ENCODE measurements at regions not wholly inside any gene's neighbourhood (a gene's known extent, or its start where the extent isn't known, plus 50 kb on each side); places are given as distances from the start of the nearest gene placed in this dataset.

GRCh38 chr2:215697496-215697895 is 261.6 kb upstream of the FN1 start:
- H3K9ac ChIP-seq (ENCODE audit: low read depth in 1 of 2, low read length in 2 of 2): no peak overlapping the region
- TF ChIP-seq TAF1 (conservative IDR thresholded peaks at IDR 0.05) (no peak), FOXA2 (IDR thresholded peaks at IDR 0.05) (no peak), RAD21 (IDR thresholded peaks at IDR 0.05) (no peak), REST (IDR thresholded peaks at IDR 0.05) (no peak), JUND (IDR thresholded peaks at IDR 0.05) (no peak), YY1 (IDR thresholded peaks at IDR 0.05) (no peak), MAX (IDR thresholded peaks at IDR 0.05) (no peak), CTCF (IDR thresholded peaks at IDR 0.05; ENCODE audit: low read depth, low read length, missing input control) (no peak)
- peaks cover 6 to 21% (median 15%) of the 10 kb centered on the region in 4 donors for H3K4me1 ChIP-seq (ENCODE audit: control insufficient read depth in 4 of 4, insufficient read depth in 4 of 4, low read length in 3 of 4)
- H3K27me3 ChIP-seq (ENCODE audit: control insufficient read depth in 4 of 4, insufficient read depth in 4 of 4, low read length in 3 of 4): no peaks in the 10 kb centered on the region
- H3K4me3 ChIP-seq (ENCODE audit: low read depth in 1 of 3, low read length in 3 of 3): no peak overlapping the region
- H3K36me3 ChIP-seq (ENCODE audit: control insufficient read depth in 4 of 4, insufficient read depth in 3 of 4, low read depth in 1 of 4, low read length in 3 of 4): no peaks in the 10 kb centered on the region
- no peaks in the 10 kb centered on the region for H3K9me3 ChIP-seq (ENCODE audit: control insufficient read depth in 4 of 4, low read length in 3 of 4)
- no peak overlapping the region for H3K27ac ChIP-seq (ENCODE audit: low read depth in 1 of 2, low read length in 2 of 2)
- DNase-seq (ENCODE audit: low spot score): no peak
- 76% methylated on average over 6 of the region's 6 CpGs for WGBS

GRCh38 chr2:215697003-215697402 is 261.1 kb upstream of the FN1 start:
- Histone ChIP-seq H3K36me3 (ENCODE audit: control insufficient read depth in 4 of 4, insufficient read depth in 3 of 4, low read depth in 1 of 4, low read length in 3 of 4) (no peaks in the 10 kb centered on the region), H3K9ac (ENCODE audit: low read depth in 1 of 2, low read length in 2 of 2) (no peak overlapping the region), H3K9me3 (ENCODE audit: control insufficient read depth in 4 of 4, low read length in 3 of 4) (no peaks in the 10 kb centered on the region), H3K27ac (ENCODE audit: low read depth in 1 of 2, low read length in 2 of 2) (no peak overlapping the region), H3K4me3 (ENCODE audit: low read depth in 1 of 3, low read length in 3 of 3) (no peak overlapping the region), H3K27me3 (ENCODE audit: control insufficient read depth in 4 of 4, insufficient read depth in 4 of 4, low read length in 3 of 4) (no peaks in the 10 kb centered on the region), H3K4me1 (ENCODE audit: control insufficient read depth in 4 of 4, insufficient read depth in 4 of 4, low read length in 3 of 4) (peaks cover 6 to 23% (median 18%) of the 10 kb centered on the region in 4 donors)
- TF ChIP-seq RAD21 (IDR thresholded peaks at IDR 0.05): peak in 1 of 2 donors; percentile 7
- TF ChIP-seq FOXA2 (IDR thresholded peaks at IDR 0.05): no peak
- no peak for DNase-seq (ENCODE audit: low spot score)
- 86% methylated on average over 2 of the region's 2 CpGs for WGBS

- no peak for DNase-seq (ENCODE audit: low spot score)
- H3K9me3 ChIP-seq (ENCODE audit: control insufficient read depth in 4 of 4, low read length in 3 of 4): no peaks in the 10 kb centered on the region
- H3K9ac ChIP-seq (ENCODE audit: low read depth in 1 of 2, low read length in 2 of 2): no peak overlapping the region
- TF ChIP-seq RXRA (IDR thresholded peaks at IDR 0.05) (no peak), HNF4G (IDR thresholded peaks at IDR 0.05) (no peak)
- no peaks in the 10 kb centered on the region for H3K27me3 ChIP-seq (ENCODE audit: control insufficient read depth in 4 of 4, insufficient read depth in 4 of 4, low read length in 3 of 4)
- 95% methylated on average over 4 of the region's 4 CpGs for WGBS
- H3K4me3 ChIP-seq (ENCODE audit: low read depth in 1 of 3, low read length in 3 of 3): no peak overlapping the region
- no peak overlapping the region for H3K27ac ChIP-seq (ENCODE audit: low read depth in 1 of 2, low read length in 2 of 2)
- H3K36me3 ChIP-seq (ENCODE audit: control insufficient read depth in 4 of 4, insufficient read depth in 3 of 4, low read depth in 1 of 4, low read length in 3 of 4): no peaks in the 10 kb centered on the region
- H3K4me1 ChIP-seq (ENCODE audit: control insufficient read depth in 4 of 4, insufficient read depth in 4 of 4, low read length in 3 of 4): peaks cover 6 to 23% (median 19%) of the 10 kb centered on the region in 4 donors
These were observed 260.0 kb upstream of the FN1 start for GRCh38 chr2:215695861-215696260.

Measured in liver (tissue), 8 donors.